ENCODE measurements at regions not wholly inside any gene's neighbourhood (a gene's known extent, or its start where the extent isn't known, plus 50 kb on each side); places are given as distances from the start of the nearest gene placed in this dataset.

- no peak for DNase-seq (ENCODE audit: extremely low read depth, low read depth)
- TF ChIP-seq CTCF (IDR thresholded peaks at IDR 0.05; ENCODE audit: low read depth, low read length, missing control alignments) = no peak
- no peak overlapping the region for H3K4me3 ChIP-seq (replicated peaks; ENCODE audit: low read depth, low read length)
These were observed 128.9 kb upstream of the SIX2 start for GRCh38 chr2:45137966-45138695.

GRCh38 chr2:45134726-45135125 lies 125.5 kb upstream of the SIX2 start:
- TF ChIP-seq CTCF (IDR thresholded peaks at IDR 0.05; ENCODE audit: low read depth, low read length, missing control alignments) = no peak
- no peak overlapping the region for H3K4me3 ChIP-seq (replicated peaks; ENCODE audit: low read depth, low read length)
- DNase-seq (ENCODE audit: extremely low read depth, low read depth) = no peak

- DNase-seq (ENCODE audit: extremely low read depth, low read depth) = no peak
- TF ChIP-seq CTCF (IDR thresholded peaks at IDR 0.05; ENCODE audit: low read depth, low read length, missing control alignments) = no peak
- H3K4me3 ChIP-seq (replicated peaks; ENCODE audit: low read depth, low read length) = no peak overlapping the region
These were observed 124.8 kb upstream of the SIX2 start for GRCh38 chr2:45134014-45134413.

- no peak for DNase-seq (ENCODE audit: extremely low read depth, low read depth)
- no peak overlapping the region for H3K4me3 ChIP-seq (replicated peaks; ENCODE audit: low read depth, low read length)
- no peak for TF ChIP-seq CTCF (IDR thresholded peaks at IDR 0.05; ENCODE audit: low read depth, low read length, missing control alignments)
These were observed 123.3 kb upstream of the SIX2 start for GRCh38 chr2:45132551-45132950.

GRCh38 chr2:45131587-45131986 lies 122.3 kb upstream of the SIX2 start:
- no peak for DNase-seq (ENCODE audit: extremely low read depth, low read depth)
- TF ChIP-seq CTCF (IDR thresholded peaks at IDR 0.05; ENCODE audit: low read depth, low read length, missing control alignments) = no peak
- H3K4me3 ChIP-seq (replicated peaks; ENCODE audit: low read depth, low read length) = no peak overlapping the region

- DNase-seq (ENCODE audit: extremely low read depth, low read depth) = no peak
- TF ChIP-seq CTCF (IDR thresholded peaks at IDR 0.05; ENCODE audit: low read depth, low read length, missing control alignments) = no peak
- no peak overlapping the region for H3K4me3 ChIP-seq (replicated peaks; ENCODE audit: low read depth, low read length)
These were observed 121.5 kb upstream of the SIX2 start for GRCh38 chr2:45130736-45131135.

- peak; percentile 73 for DNase-seq (ENCODE audit: extremely low read depth, low read depth)
- TF ChIP-seq CTCF (IDR thresholded peaks at IDR 0.05; ENCODE audit: low read depth, low read length, missing control alignments) = no peak
- H3K4me3 ChIP-seq (replicated peaks; ENCODE audit: low read depth, low read length) = no peak overlapping the region
These were observed 119.3 kb upstream of the SIX2 start for GRCh38 chr2:45128580-45128997.
